ENCODE measurements at regions not wholly inside any gene's neighbourhood (a gene's known extent, or its start where the extent isn't known, plus 50 kb on each side); places are given as distances from the start of the nearest gene placed in this dataset.

DNA sequence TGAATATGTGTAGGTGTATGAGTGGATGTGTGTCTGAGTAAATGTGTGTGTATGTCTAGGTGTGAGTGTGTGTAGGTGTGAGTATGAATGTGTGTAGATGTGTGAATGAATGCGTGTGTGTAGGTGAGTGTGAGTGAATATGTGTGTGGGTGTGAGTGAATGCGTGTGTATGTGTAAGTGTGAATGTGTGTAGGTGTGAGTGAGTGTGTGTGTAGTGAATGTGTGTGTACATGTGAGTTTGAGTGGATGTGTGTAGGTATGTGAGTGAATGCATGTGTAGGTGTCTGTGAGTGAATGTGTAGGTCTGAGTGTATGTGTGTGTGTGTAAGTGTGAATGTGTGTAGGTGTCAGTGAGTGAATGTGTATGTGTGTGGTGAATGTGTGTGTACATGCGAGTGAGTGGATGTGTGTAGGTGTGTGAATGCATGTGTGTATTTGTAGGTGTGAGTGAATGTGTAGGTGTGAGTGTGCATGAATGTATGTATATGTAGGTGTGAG is 201.0 kb upstream of the ZNF536 start:
- no peak overlapping the region for H3K9ac ChIP-seq (ENCODE audit: low read depth, low read length)
- intact Hi-C loops (cut with micrococcal nuclease), result no loop called here
- no TSS peak for BruUV-seq (replicated peaks)
- no peak overlapping the region for H2BK20ac ChIP-seq (ENCODE audit: low read depth, low read length)
- H2BK5ac ChIP-seq (ENCODE audit: low read depth, low read length, poor library complexity, severe bottlenecking), result peak overlapping the region; percentile 70
- no peak overlapping the region for H3K23ac ChIP-seq (ENCODE audit: low read depth, low read length)
- no peak overlapping the region for H3K4me3 ChIP-seq (ENCODE audit: insufficient read depth, low read depth, low read length)
- no peak overlapping the region for H2BK120ac ChIP-seq (ENCODE audit: low read depth, low read length)
- H4K5ac ChIP-seq (ENCODE audit: low read depth, low read length), result no peak overlapping the region
- H4K91ac ChIP-seq (ENCODE audit: insufficient read depth, low read depth, low read length), result no peak overlapping the region
- no peak for ATAC-seq (ENCODE audit: low read depth)
- ChIA-PET POLR2A (ENCODE audit: unreplicated experiment) (no interaction called here), CTCF (no interaction called here)
- no peak overlapping the region for H3K4me2 ChIP-seq (ENCODE audit: low read depth, low read length)
- DNase-seq, result no peak
- no peak overlapping the region for H3K18ac ChIP-seq (ENCODE audit: low read depth, low read length)
- H3K9me3 ChIP-seq (ENCODE audit: control insufficient read depth, insufficient read depth, low read length), result peaks cover 50% of the 10 kb centered on the region
- no peak overlapping the region for H3K4ac ChIP-seq (ENCODE audit: low read depth, low read length)
- in situ Hi-C loops (cut with MboI; ENCODE audit: low sequenced_read_pairs), result no loop called here
- no peaks in the 10 kb centered on the region for H3K79me1 ChIP-seq (ENCODE audit: low read depth in 1 of 2, low read length in 2 of 2)
- H2AFZ ChIP-seq (replicated peaks; ENCODE audit: low read length, poor library complexity), result no peak overlapping the region
- no peak overlapping the region for H2AK9ac ChIP-seq (replicated peaks; ENCODE audit: low read depth, low read length, poor library complexity)
- H3K4me1 ChIP-seq (ENCODE audit: control insufficient read depth, insufficient read depth, low read length), result no peaks in the 10 kb centered on the region
- no peak overlapping the region for H3K27ac ChIP-seq (ENCODE audit: insufficient read depth, low read length)
- no peaks in the 10 kb centered on the region for H4K20me1 ChIP-seq (ENCODE audit: insufficient read depth, low read length)
- no peak overlapping the region for H3K14ac ChIP-seq (replicated peaks; ENCODE audit: low read depth, low read length)
- no peak overlapping the region for H4K8ac ChIP-seq (ENCODE audit: low read depth in 2 of 2, low read length in 2 of 2)
- dilution Hi-C loops (cut with HindIII; ENCODE audit: low sequenced_read_pairs, unreplicated experiment), result no loop called here
- TF ChIP-seq ELK1 (IDR thresholded peaks at IDR 0.05; ENCODE audit: borderline replicate concordance, low read depth, low read length) (no peak), MAFK (IDR thresholded peaks at IDR 0.05; ENCODE audit: low read depth, low read length) (no peak), RAD21 (IDR thresholded peaks at IDR 0.05; ENCODE audit: low read length) (no peak), CHD1 (IDR thresholded peaks at IDR 0.05; ENCODE audit: low read depth, low read length) (no peak), POLR2A (IDR thresholded peaks at IDR 0.05; ENCODE audit: low read depth, low read length) (no peak), MAZ (IDR thresholded peaks at IDR 0.05; ENCODE audit: borderline replicate concordance, low read depth, low read length) (no peak), SMC3 (IDR thresholded peaks at IDR 0.05; ENCODE audit: low read depth, low read length) (no peak), RCOR1 (IDR thresholded peaks at IDR 0.05; ENCODE audit: insufficient replicate concordance, low read length) (no peak), USF2 (IDR thresholded peaks at IDR 0.05; ENCODE audit: low read depth, low read length) (no peak), CEBPB (IDR thresholded peaks at IDR 0.05; ENCODE audit: low read depth, low read length) (no peak), CTCF (conservative IDR thresholded peaks at IDR 0.05; ENCODE audit: low read depth, low read length) (no peak), RFX5 (IDR thresholded peaks at IDR 0.05; ENCODE audit: low read depth, low read length) (no peak), FOS (IDR thresholded peaks at IDR 0.05; ENCODE audit: low read depth, low read length) (no peak), NFE2L2 (IDR thresholded peaks at IDR 0.05; ENCODE audit: low read depth, low read length) (no peak), MXI1 (IDR thresholded peaks at IDR 0.05; ENCODE audit: borderline replicate concordance, low read depth, low read length) (no peak), BHLHE40 (IDR thresholded peaks at IDR 0.05; ENCODE audit: low read depth, low read length) (no peak)
- H2BK15ac ChIP-seq (ENCODE audit: low read depth, low read length), result no peak overlapping the region
- no peak overlapping the region for H2AK5ac ChIP-seq (ENCODE audit: low read depth, low read length)
- H3K27me3 ChIP-seq (ENCODE audit: control insufficient read depth, insufficient read depth, low read length), result no peaks in the 10 kb centered on the region
- 77 to 100% methylated on average over 2 to 3 of the region's 3 CpGs for WGBS, 2 experiments (ENCODE audit: extremely low coverage in 2 of 2, insufficient read length in 1 of 2)
- no peaks in the 10 kb centered on the region for H3K9me1 ChIP-seq (ENCODE audit: insufficient read depth, low read length)
- H3K36me3 ChIP-seq (ENCODE audit: control insufficient read depth, insufficient read depth, low read length), result no peaks in the 10 kb centered on the region
- no peak overlapping the region for H3K56ac ChIP-seq (ENCODE audit: extremely low read depth, insufficient read depth, low read length)

All from IMR-90 (cell line).